DND-41 (cell line): ENCODE measurements at regions not wholly inside any gene's neighbourhood (a gene's known extent, or its start where the extent isn't known, plus 50 kb on each side); places are given as distances from the start of the nearest gene placed in this dataset.
"Not testable (repeated sequence)": the region's sequence is repeated elsewhere in the genome, so short reads cannot be mapped to it uniquely, and the experiment has no call there.

Source experiments
- ATAC-seq: fragments of 200-7000 bp; cut with Tn5 transposase; 3 replicates; pipeline ENCODE4 v1.9.1; 2021; ENCODE audit warnings: low read depth; ENCODE audit not compliant: insufficient read depth
- DNase-seq: peaks from one replicate; pipeline ENCODE4 v3.0.0-alpha.2; 2020
- H2AFZ ChIP-seq: 2 replicates; pipeline ENCODE4 v1.6.0; 2012; ENCODE audit warnings: low read depth, low read length
- H3K27ac ChIP-seq: 2 replicates; pipeline ENCODE4 v1.5.1; 2012; ENCODE audit warnings: low read length, inconsistent platforms
- H3K27me3 ChIP-seq: fragments of 200-600 bp; sonication (generic); 2 replicates; pipeline ENCODE4 v1.6.0; 2012; ENCODE audit warnings: low read length, mild to moderate bottlenecking, inconsistent platforms; ENCODE audit not compliant: insufficient read depth, poor library complexity
- H3K36me3 ChIP-seq: 2 replicates; pipeline ENCODE4 v1.5.1; 2012; ENCODE audit warnings: low read length, inconsistent platforms; ENCODE audit not compliant: insufficient read depth
- H3K4me1 ChIP-seq: 2 replicates; pipeline ENCODE4 v1.5.1; 2012; ENCODE audit warnings: mild to moderate bottlenecking, low read length; ENCODE audit not compliant: insufficient read depth
- H3K4me2 ChIP-seq: 2 replicates; pipeline ENCODE4 v1.6.0; 2012; ENCODE audit warnings: mild to moderate bottlenecking, moderate library complexity, low read length, inconsistent platforms; ENCODE audit not compliant: insufficient read depth
- H3K4me3 ChIP-seq, 2 experiments: fragments of 200-600 bp in 1 of 2; shearing (Covaris generic) in 1 of 2; 2 replicates each; pipeline ENCODE4 v1.5.1; 2012 to 2016; ENCODE audit warnings: inconsistent platforms in 2 of 2, low read length in 2 of 2, mild to moderate bottlenecking in 2 of 2, low read depth in 1 of 2, moderate library complexity in 1 of 2
- H3K79me2 ChIP-seq: 2 replicates; pipeline ENCODE4 v1.6.0; 2012; ENCODE audit warnings: low read length, inconsistent platforms; ENCODE audit not compliant: insufficient read depth
- H3K9ac ChIP-seq: 2 replicates; pipeline ENCODE4 v1.6.0; 2012; ENCODE audit warnings: low read depth, mild to moderate bottlenecking, inconsistent platforms, low read length, moderate library complexity
- H3K9me3 ChIP-seq: 2 replicates; pipeline ENCODE4 v1.5.1; 2012; ENCODE audit warnings: low read length, moderate library complexity, mild to moderate bottlenecking, inconsistent platforms; ENCODE audit not compliant: insufficient read depth, severe bottlenecking
- H4K20me1 ChIP-seq: 2 replicates; pipeline ENCODE4 v1.6.0; 2012; ENCODE audit warnings: low read length; ENCODE audit not compliant: insufficient read depth
- CTCF ChIP-seq: IDR thresholded peaks from 2 replicates; pipeline ENCODE4 v1.5.1; 2012; ENCODE audit warnings: borderline replicate concordance, low read length, moderate library complexity, mild to moderate bottlenecking; ENCODE audit not compliant: poor library complexity, severe bottlenecking; ENCODE audit errors: extremely low read depth
- EZH2 ChIP-seq: IDR thresholded peaks from 3 replicates; pipeline ENCODE4 v1.6.1; 2012; ENCODE audit warnings: borderline replicate concordance, low read depth, mild to moderate bottlenecking, moderate library complexity, low read length, inconsistent platforms; ENCODE audit not compliant: severe bottlenecking

GRCh38 chr16:79947771-79948170, 347.2 kb upstream of the MAF start:
- TF ChIP-seq CTCF (no peak), EZH2 (no peak)
- ATAC-seq (no peak), DNase-seq (no peak)
- no peak overlapping the region for H3K9ac ChIP-seq
- H3K9me3 ChIP-seq: no peaks in the 10 kb centered on the region
- H3K4me1 ChIP-seq: no peaks in the 10 kb centered on the region
- no peaks in the 10 kb centered on the region for H4K20me1 ChIP-seq
- H3K27me3 ChIP-seq: peaks cover 4% of the 10 kb centered on the region
- no peak overlapping the region for H3K4me2 ChIP-seq
- H2AFZ ChIP-seq: no peak overlapping the region
- no peaks in the 10 kb centered on the region for H3K79me2 ChIP-seq
- no peak overlapping the region for H3K4me3 ChIP-seq
- no peak overlapping the region for H3K27ac ChIP-seq
- no peaks in the 10 kb centered on the region for H3K36me3 ChIP-seq

- DNase-seq (no peak), ATAC-seq (no peak)
- no peak for TF ChIP-seq CTCF
- TF ChIP-seq EZH2: no peak
- no peak overlapping the region for H3K9ac ChIP-seq
- no peaks in the 10 kb centered on the region for H4K20me1 ChIP-seq
- H3K27ac ChIP-seq: no peak overlapping the region
- no peak overlapping the region for H3K4me2 ChIP-seq
- H2AFZ ChIP-seq: no peak overlapping the region
- H3K27me3 ChIP-seq: no peaks in the 10 kb centered on the region
- H3K79me2 ChIP-seq: no peaks in the 10 kb centered on the region
- no peaks in the 10 kb centered on the region for H3K9me3 ChIP-seq
- H3K4me3 ChIP-seq: no peak overlapping the region
- no peaks in the 10 kb centered on the region for H3K4me1 ChIP-seq
- H3K36me3 ChIP-seq: no peaks in the 10 kb centered on the region
Measured at GRCh38 chr16:79946252-79946651, 345.7 kb upstream of the MAF start.

GRCh38 chr16:79943736-79944135, 343.2 kb upstream of the MAF start:
- no peak for TF ChIP-seq CTCF
- TF ChIP-seq EZH2: no peak
- Histone ChIP-seq H3K27ac (no peak overlapping the region), H3K4me2 (no peak overlapping the region)

GRCh38 chr16:79938575-79938974, 338.0 kb upstream of the MAF start:
- Histone ChIP-seq H3K4me1 (no peaks in the 10 kb centered on the region), H3K36me3 (no peaks in the 10 kb centered on the region), H3K9me3 (no peaks in the 10 kb centered on the region), H3K4me3 (no peak overlapping the region), H3K9ac (no peak overlapping the region), H4K20me1 (no peaks in the 10 kb centered on the region), H3K27me3 (no peaks in the 10 kb centered on the region), H3K4me2 (no peak overlapping the region), H3K27ac (no peak overlapping the region), H3K79me2 (no peaks in the 10 kb centered on the region), H2AFZ (no peak overlapping the region)
- ATAC-seq: no peak
- DNase-seq: no peak
- TF ChIP-seq EZH2 (no peak), CTCF (no peak)

More at GRCh38 chr16:79943736-79944135, 343.2 kb upstream of the MAF start:
- no peaks in the 10 kb centered on the region for H3K27me3 ChIP-seq
- no peaks in the 10 kb centered on the region for H3K9me3 ChIP-seq
- H3K36me3 ChIP-seq: no peaks in the 10 kb centered on the region
- no peaks in the 10 kb centered on the region for H4K20me1 ChIP-seq
- no peak overlapping the region for H3K4me3 ChIP-seq
- ATAC-seq (no peak), DNase-seq (no peak)
- H3K79me2 ChIP-seq: no peaks in the 10 kb centered on the region
- H3K4me1 ChIP-seq: no peaks in the 10 kb centered on the region
- H3K9ac ChIP-seq: no peak overlapping the region
- no peak overlapping the region for H2AFZ ChIP-seq

- H3K4me3 ChIP-seq, H4K20me1 ChIP-seq, H3K4me1 ChIP-seq, H3K9me3 ChIP-seq, DNase-seq, H3K4me2 ChIP-seq, H3K27me3 ChIP-seq, H3K27ac ChIP-seq, H2AFZ ChIP-seq, ATAC-seq, H3K79me2 ChIP-seq, H3K9ac ChIP-seq, H3K36me3 ChIP-seq: not testable (repeated sequence)
Measured at GRCh38 chr16:79937671-79938070, 337.1 kb upstream of the MAF start.
